HepG2 (cell line): ENCODE measurements at regions not wholly inside any gene's neighbourhood (a gene's known extent, or its start where the extent isn't known, plus 50 kb on each side); places are given as distances from the start of the nearest gene placed in this dataset.

Experiments used
- ASH2L ChIP-seq: fragments of 300-600, 200-600 bp; sonication (generic); IDR thresholded peaks from 2 replicates; pipeline ENCODE4 v1.7.0; 2017; ENCODE audit warnings: low read depth, mild to moderate bottlenecking, moderate library complexity, mixed read lengths, low read length; ENCODE audit not compliant: insufficient read length
- BRCA1 ChIP-seq: sonication (generic); formaldehyde crosslinking; IDR thresholded peaks from 2 replicates; pipeline ENCODE4 v1.4.0; 2020; ENCODE audit warnings: missing genetic modification reagents
- FOSL2 ChIP-seq: sonication (generic); formaldehyde crosslinking; IDR thresholded peaks from 2 replicates; pipeline ENCODE4 v1.4.0; 2020; ENCODE audit warnings: missing genetic modification reagents
- HHEX ChIP-seq: IDR thresholded peaks from 2 replicates; pipeline ENCODE4 v1.6.1; 2016; ENCODE audit warnings: control low read depth
- HMG20A ChIP-seq: IDR thresholded peaks from 2 replicates; pipeline ENCODE4 v1.6.1; 2016; ENCODE audit warnings: borderline replicate concordance
- HOXA9 ChIP-seq: sonication (generic); formaldehyde crosslinking; IDR thresholded peaks from 2 replicates; pipeline ENCODE4 v1.8.1; 2022; ENCODE audit warnings: missing genetic modification reagents, mild to moderate bottlenecking, moderate library complexity, borderline replicate concordance
- IRF2 ChIP-seq: IDR thresholded peaks from 2 replicates; pipeline ENCODE4 v1.6.1; 2018; ENCODE audit warnings: missing genetic modification reagents, missing compliant biosample characterization
- ISL2 ChIP-seq: sonication (generic); formaldehyde crosslinking; IDR thresholded peaks from 2 replicates; pipeline ENCODE4 v1.5.0; 2020; ENCODE audit warnings: missing genetic modification reagents
- KDM5B ChIP-seq: sonication (generic); formaldehyde crosslinking; IDR thresholded peaks from 2 replicates; pipeline ENCODE4 v1.4.0; 2020; ENCODE audit warnings: missing genetic modification reagents, mild to moderate bottlenecking, borderline replicate concordance
- KLF6 ChIP-seq: IDR thresholded peaks from 2 replicates; pipeline ENCODE4 v1.8.0; 2016; ENCODE audit warnings: missing biosample characterization, missing genetic modification reagents
- KMT2B ChIP-seq: IDR thresholded peaks from 2 replicates; pipeline ENCODE4 v1.6.1; 2016; ENCODE audit warnings: missing genetic modification reagents, missing compliant biosample characterization
- NCOA2 ChIP-seq: sonication (generic); formaldehyde crosslinking; IDR thresholded peaks from 2 replicates; pipeline ENCODE4 v1.8.0; 2022; ENCODE audit warnings: inconsistent platforms
- RNF2 ChIP-seq: fragments of 450-650 bp; conservative IDR thresholded peaks from 2 replicates; pipeline ENCODE4 v1.6.1; 2016; ENCODE audit warnings: low read depth
- SMARCE1 ChIP-seq: fragments of 450-650 bp; IDR thresholded peaks from 2 replicates; pipeline ENCODE4 v1.6.1; 2017; ENCODE audit warnings: borderline replicate concordance
- TAF15 ChIP-seq: fragments of 200-400 bp; formaldehyde crosslinking; IDR thresholded peaks from one replicate; pipeline ENCODE4 v1.6.1; 2018; ENCODE audit warnings: mild to moderate bottlenecking, low read depth, low read length; ENCODE audit not compliant: poor library complexity, severe bottlenecking
- ZBTB1 ChIP-seq: sonication (generic); formaldehyde crosslinking; IDR thresholded peaks from 2 replicates; pipeline ENCODE4 v1.4.0; 2020; ENCODE audit warnings: missing genetic modification reagents, borderline replicate concordance
- TF ChIP-seq, protein P1 (sequence below): sonication (generic); formaldehyde crosslinking; IDR thresholded peaks from 2 replicates; pipeline ENCODE4 v1.4.0; 2020; ENCODE audit warnings: mild to moderate bottlenecking, missing genetic modification reagents
- TF ChIP-seq, protein P2 (sequence below): IDR thresholded peaks from 2 replicates; pipeline ENCODE4 v1.4.0; 2020; ENCODE audit warnings: mild to moderate bottlenecking, missing genetic modification reagents

DNA sequence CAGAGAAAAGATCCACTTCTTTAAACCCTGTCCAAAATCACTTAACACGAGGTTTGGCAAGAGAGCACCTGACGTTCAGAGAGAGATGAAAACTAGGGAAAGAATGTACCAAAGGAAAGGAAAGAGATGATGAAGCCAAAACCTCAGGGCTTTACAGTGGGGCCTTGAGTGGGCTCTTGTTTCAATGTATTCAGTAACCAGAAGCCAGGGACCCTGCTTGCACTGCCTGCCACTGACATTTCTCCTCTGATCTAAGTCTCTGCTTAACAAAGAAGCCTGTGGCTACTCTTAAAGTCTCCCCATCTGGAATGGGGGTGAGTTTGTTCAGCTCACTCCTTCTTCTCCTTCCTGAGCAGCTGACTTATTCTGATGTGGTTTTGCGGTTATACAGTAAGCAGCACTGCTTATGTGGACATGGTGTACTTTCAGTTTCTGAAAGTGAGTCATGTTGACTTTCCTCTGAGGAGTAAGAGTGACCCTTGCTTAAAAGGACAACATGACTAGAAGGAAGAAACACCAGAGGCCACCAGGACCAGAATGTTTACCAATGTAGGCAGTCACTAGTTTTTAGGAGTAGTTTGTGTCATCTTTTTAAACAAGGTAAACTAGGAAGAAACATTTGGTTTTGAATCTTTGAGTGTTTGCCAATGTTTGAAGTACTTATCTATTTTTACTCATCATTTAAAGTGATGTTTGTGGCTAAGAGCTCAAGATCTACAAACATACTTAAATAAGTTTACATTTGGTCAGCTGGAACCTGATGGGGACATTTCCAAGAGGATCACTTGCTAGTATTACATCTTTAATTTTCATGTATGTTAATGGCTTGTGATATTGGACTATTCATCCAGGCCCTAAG lies 87.4 kb downstream of the FASLG start (continued):
- TF ChIP-seq, protein P1, sequence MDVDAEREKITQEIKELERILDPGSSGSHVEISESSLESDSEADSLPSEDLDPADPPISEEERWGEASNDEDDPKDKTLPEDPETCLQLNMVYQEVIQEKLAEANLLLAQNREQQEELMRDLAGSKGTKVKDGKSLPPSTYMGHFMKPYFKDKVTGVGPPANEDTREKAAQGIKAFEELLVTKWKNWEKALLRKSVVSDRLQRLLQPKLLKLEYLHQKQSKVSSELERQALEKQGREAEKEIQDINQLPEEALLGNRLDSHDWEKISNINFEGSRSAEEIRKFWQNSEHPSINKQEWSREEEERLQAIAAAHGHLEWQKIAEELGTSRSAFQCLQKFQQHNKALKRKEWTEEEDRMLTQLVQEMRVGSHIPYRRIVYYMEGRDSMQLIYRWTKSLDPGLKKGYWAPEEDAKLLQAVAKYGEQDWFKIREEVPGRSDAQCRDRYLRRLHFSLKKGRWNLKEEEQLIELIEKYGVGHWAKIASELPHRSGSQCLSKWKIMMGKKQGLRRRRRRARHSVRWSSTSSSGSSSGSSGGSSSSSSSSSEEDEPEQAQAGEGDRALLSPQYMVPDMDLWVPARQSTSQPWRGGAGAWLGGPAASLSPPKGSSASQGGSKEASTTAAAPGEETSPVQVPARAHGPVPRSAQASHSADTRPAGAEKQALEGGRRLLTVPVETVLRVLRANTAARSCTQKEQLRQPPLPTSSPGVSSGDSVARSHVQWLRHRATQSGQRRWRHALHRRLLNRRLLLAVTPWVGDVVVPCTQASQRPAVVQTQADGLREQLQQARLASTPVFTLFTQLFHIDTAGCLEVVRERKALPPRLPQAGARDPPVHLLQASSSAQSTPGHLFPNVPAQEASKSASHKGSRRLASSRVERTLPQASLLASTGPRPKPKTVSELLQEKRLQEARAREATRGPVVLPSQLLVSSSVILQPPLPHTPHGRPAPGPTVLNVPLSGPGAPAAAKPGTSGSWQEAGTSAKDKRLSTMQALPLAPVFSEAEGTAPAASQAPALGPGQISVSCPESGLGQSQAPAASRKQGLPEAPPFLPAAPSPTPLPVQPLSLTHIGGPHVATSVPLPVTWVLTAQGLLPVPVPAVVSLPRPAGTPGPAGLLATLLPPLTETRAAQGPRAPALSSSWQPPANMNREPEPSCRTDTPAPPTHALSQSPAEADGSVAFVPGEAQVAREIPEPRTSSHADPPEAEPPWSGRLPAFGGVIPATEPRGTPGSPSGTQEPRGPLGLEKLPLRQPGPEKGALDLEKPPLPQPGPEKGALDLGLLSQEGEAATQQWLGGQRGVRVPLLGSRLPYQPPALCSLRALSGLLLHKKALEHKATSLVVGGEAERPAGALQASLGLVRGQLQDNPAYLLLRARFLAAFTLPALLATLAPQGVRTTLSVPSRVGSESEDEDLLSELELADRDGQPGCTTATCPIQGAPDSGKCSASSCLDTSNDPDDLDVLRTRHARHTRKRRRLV (CRISPR knock-in tag) = no peak
- no peak for TF ChIP-seq ASH2L
- no peak for TF ChIP-seq KMT2B (CRISPR knock-in tag)
- TF ChIP-seq SMARCE1 = no peak
- TF ChIP-seq, protein P2, sequence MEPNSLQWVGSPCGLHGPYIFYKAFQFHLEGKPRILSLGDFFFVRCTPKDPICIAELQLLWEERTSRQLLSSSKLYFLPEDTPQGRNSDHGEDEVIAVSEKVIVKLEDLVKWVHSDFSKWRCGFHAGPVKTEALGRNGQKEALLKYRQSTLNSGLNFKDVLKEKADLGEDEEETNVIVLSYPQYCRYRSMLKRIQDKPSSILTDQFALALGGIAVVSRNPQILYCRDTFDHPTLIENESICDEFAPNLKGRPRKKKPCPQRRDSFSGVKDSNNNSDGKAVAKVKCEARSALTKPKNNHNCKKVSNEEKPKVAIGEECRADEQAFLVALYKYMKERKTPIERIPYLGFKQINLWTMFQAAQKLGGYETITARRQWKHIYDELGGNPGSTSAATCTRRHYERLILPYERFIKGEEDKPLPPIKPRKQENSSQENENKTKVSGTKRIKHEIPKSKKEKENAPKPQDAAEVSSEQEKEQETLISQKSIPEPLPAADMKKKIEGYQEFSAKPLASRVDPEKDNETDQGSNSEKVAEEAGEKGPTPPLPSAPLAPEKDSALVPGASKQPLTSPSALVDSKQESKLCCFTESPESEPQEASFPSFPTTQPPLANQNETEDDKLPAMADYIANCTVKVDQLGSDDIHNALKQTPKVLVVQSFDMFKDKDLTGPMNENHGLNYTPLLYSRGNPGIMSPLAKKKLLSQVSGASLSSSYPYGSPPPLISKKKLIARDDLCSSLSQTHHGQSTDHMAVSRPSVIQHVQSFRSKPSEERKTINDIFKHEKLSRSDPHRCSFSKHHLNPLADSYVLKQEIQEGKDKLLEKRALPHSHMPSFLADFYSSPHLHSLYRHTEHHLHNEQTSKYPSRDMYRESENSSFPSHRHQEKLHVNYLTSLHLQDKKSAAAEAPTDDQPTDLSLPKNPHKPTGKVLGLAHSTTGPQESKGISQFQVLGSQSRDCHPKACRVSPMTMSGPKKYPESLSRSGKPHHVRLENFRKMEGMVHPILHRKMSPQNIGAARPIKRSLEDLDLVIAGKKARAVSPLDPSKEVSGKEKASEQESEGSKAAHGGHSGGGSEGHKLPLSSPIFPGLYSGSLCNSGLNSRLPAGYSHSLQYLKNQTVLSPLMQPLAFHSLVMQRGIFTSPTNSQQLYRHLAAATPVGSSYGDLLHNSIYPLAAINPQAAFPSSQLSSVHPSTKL (CRISPR knock-in tag) = peak; percentile 46; the same call in 1 of the 2 replicates
- no peak for TF ChIP-seq HOXA9 (CRISPR knock-in tag)
- TF ChIP-seq ISL2 (CRISPR knock-in tag) = 0 out of 2 replicates have a peak, but pooled peaks have one; percentile 23
- no peak for TF ChIP-seq HHEX (CRISPR knock-in tag)
- peak; percentile 75; the same call in 1 of the 2 replicates for TF ChIP-seq HMG20A
- no peak for TF ChIP-seq TAF15
- TF ChIP-seq FOSL2 (CRISPR knock-in tag) = peak; percentile 89
- no peak for TF ChIP-seq ZBTB1
- peak; percentile 32; the same call in 1 of the 2 replicates for TF ChIP-seq IRF2 (CRISPR knock-in tag)
- TF ChIP-seq RNF2 = no peak
- no peak for TF ChIP-seq BRCA1 (CRISPR knock-in tag)
- 0 out of 2 replicates have a peak, but pooled peaks have one; percentile 12 for TF ChIP-seq NCOA2 (CRISPR knock-in tag)
- TF ChIP-seq KDM5B (CRISPR knock-in tag) = no peak
- no peak for TF ChIP-seq KLF6 (CRISPR knock-in tag)
